Prostate gland (tissue), 2 donors: ENCODE measurements at regions not wholly inside any gene's neighbourhood (a gene's known extent, or its start where the extent isn't known, plus 50 kb on each side); places are given as distances from the start of the nearest gene placed in this dataset.

ENCODE experiments used
- DNase-seq: peaks from one replicate; pipeline ENCODE4 v3.0.0-alpha.2; 2019; ENCODE audit warnings: low spot score
- H3K27ac ChIP-seq, 2 donors: fragments of 200-600 bp; sonication (generic); 2 replicates each; pipeline ENCODE4 v1.5.1; 2017 to 2019
- H3K27me3 ChIP-seq: fragments of 200-600 bp; sonication (generic); replicated peaks from 2 replicates; pipeline ENCODE4 v1.5.1; 2019; ENCODE audit not compliant: insufficient read depth
- H3K36me3 ChIP-seq, 2 donors: fragments of 200-600 bp; sonication (generic); 1 replicate in 1 of 2; 2 replicates in 1 of 2; pipeline versions ENCODE4 v1.5.1 to v1.8.1; 2017 to 2019
- H3K4me1 ChIP-seq: fragments of 200-600 bp; sonication (generic); replicated peaks from 2 replicates; pipeline ENCODE4 v1.5.1; 2019
- H3K4me3 ChIP-seq, 2 donors: fragments of 200-600 bp; sonication (generic); 2 replicates each; pipeline ENCODE4 v1.5.1; 2017 to 2019
- H3K9me3 ChIP-seq: fragments of 200-600 bp; sonication (generic); 2 replicates; pipeline ENCODE4 v1.5.1; 2017
- POLR2A ChIP-seq: fragments of 450-650 bp; IDR thresholded peaks from one replicate; pipeline ENCODE4 v1.6.1; 2016; ENCODE audit warnings: antibody characterized with exemption, mild to moderate bottlenecking
- POLR2AphosphoS5 ChIP-seq: sonication (generic); formaldehyde crosslinking; IDR thresholded peaks from one replicate; pipeline ENCODE4 v1.6.1; 2017; ENCODE audit warnings: antibody characterized with exemption
- WGBS: methylation state at CpG from one replicate; pipeline ENCODE4 v1.1.5; 2018; 5-methylcytosine and 5-hydroxymethylcytosine counted together
- intact Hi-C: fragments of 100-400 bp; cut with DNase I; formaldehyde crosslinking; loops from one replicate; pipeline ENCODE4 v1.14.2; 2022
- TF ChIP-seq, protein P1 (sequence below), 4 experiments: fragments of 200-600 bp in 2 of 4; fragments of 450-650 bp in 2 of 4; sonication (generic) in 2 of 4; IDR thresholded peaks; 1 replicate in 3 of 4; 2 replicates in 1 of 4; pipeline ENCODE4 v1.5.1; 2016 to 2019; ENCODE audit warnings: antibody characterized with exemption in 4 of 4, mild to moderate bottlenecking in 2 of 4, moderate library complexity in 2 of 4

DNA sequence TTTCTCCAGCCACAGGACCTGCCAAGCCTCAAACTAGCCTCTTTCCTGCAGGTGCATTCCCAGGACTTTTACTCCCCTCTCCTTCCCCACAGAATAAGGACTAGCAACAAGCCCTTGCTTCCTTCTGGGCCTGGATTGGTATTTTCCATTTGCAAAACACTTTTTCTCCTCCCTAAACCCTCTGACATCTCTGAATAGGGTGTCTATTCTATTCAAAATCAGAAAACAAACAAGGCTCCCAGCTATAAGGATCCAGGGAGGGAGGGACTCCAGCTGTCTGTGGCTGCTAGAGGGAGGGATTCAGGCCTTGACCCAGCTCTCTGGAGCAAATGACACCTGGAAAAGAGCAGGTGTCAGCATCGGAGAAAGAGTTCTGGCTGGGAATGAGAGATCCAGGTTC is 168.5 kb upstream of the BDNF start:
- H3K4me1 ChIP-seq = no peaks in the 10 kb centered on the region
- 40% methylated on average over 1 of the region's 1 CpG for WGBS
- no peaks in the 10 kb centered on the region for H3K36me3 ChIP-seq
- no peaks in the 10 kb centered on the region for H3K27me3 ChIP-seq
- intact Hi-C loops = no loop called here
- no peak overlapping the region for H3K27ac ChIP-seq
- DNase-seq = no peak
- TF ChIP-seq POLR2AphosphoS5 = no peak
- no peak for TF ChIP-seq POLR2A
- TF ChIP-seq, protein P1, sequence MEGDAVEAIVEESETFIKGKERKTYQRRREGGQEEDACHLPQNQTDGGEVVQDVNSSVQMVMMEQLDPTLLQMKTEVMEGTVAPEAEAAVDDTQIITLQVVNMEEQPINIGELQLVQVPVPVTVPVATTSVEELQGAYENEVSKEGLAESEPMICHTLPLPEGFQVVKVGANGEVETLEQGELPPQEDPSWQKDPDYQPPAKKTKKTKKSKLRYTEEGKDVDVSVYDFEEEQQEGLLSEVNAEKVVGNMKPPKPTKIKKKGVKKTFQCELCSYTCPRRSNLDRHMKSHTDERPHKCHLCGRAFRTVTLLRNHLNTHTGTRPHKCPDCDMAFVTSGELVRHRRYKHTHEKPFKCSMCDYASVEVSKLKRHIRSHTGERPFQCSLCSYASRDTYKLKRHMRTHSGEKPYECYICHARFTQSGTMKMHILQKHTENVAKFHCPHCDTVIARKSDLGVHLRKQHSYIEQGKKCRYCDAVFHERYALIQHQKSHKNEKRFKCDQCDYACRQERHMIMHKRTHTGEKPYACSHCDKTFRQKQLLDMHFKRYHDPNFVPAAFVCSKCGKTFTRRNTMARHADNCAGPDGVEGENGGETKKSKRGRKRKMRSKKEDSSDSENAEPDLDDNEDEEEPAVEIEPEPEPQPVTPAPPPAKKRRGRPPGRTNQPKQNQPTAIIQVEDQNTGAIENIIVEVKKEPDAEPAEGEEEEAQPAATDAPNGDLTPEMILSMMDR (IDR thresholded peaks at IDR 0.05) = no peak
- H3K4me3 ChIP-seq = no peak overlapping the region
- H3K9me3 ChIP-seq = no peaks in the 10 kb centered on the region

- 76% methylated on average over 1 of the region's 1 CpG for WGBS
- H3K9me3 ChIP-seq = no peaks in the 10 kb centered on the region
- TF ChIP-seq POLR2A = no peak
- no peak for TF ChIP-seq POLR2AphosphoS5
- TF ChIP-seq, protein P1 (IDR thresholded peaks at IDR 0.05) = no peak
- no peak for DNase-seq
- no peak overlapping the region for H3K27ac ChIP-seq
- H3K27me3 ChIP-seq = no peaks in the 10 kb centered on the region
- H3K4me3 ChIP-seq = no peak overlapping the region
- no peaks in the 10 kb centered on the region for H3K4me1 ChIP-seq
- no peaks in the 10 kb centered on the region for H3K36me3 ChIP-seq
- intact Hi-C loops = no loop called here
Measured at GRCh38 chr11:27868226-27868625, 168.0 kb upstream of the BDNF start.

GRCh38 chr11:27865105-27865504 is 164.8 kb upstream of the BDNF start:
- H3K27me3 ChIP-seq = no peaks in the 10 kb centered on the region
- no peaks in the 10 kb centered on the region for H3K4me1 ChIP-seq
- H3K4me3 ChIP-seq = no peak overlapping the region
- no peak for DNase-seq
- no peak overlapping the region for H3K27ac ChIP-seq
- WGBS = 87% methylated on average over 3 of the region's 3 CpGs
- intact Hi-C loops = no loop called here
- H3K36me3 ChIP-seq = no peaks in the 10 kb centered on the region
- TF ChIP-seq POLR2AphosphoS5 (no peak), POLR2A (no peak)
- TF ChIP-seq, protein P1 (IDR thresholded peaks at IDR 0.05) = no peak
- no peaks in the 10 kb centered on the region for H3K9me3 ChIP-seq

DNA sequence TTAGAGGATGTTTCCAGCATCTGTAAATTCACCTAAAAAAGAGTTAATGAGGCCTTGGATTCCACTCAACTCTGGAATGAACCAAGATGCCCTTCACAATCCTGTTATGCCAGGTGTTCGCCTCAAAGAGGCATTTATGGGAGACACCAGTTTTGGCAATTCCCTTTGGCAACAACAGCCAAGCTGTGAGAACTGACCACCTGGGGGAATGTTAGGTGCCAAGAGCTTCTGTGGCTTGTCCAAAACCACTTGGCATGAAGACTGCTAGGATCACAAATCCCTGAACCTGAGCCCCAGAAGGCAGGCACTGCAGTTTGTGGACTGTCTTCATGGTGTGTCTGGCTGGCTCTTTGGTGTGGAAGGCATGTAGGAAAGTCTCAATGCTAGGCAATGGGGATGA is 164.4 kb upstream of the BDNF start:
- Histone ChIP-seq H3K36me3 (no peaks in the 10 kb centered on the region), H3K4me3 (no peak overlapping the region), H3K27me3 (no peaks in the 10 kb centered on the region), H3K27ac (no peak overlapping the region), H3K9me3 (no peaks in the 10 kb centered on the region), H3K4me1 (no peaks in the 10 kb centered on the region)
- intact Hi-C loops = no loop called here
- peak; percentile 16 for DNase-seq
- TF ChIP-seq, protein P1 (IDR thresholded peaks at IDR 0.05) = no peak
- no peak for TF ChIP-seq POLR2A
- no peak for TF ChIP-seq POLR2AphosphoS5
- WGBS = 56% methylated on average over 1 of the region's 1 CpG

DNA sequence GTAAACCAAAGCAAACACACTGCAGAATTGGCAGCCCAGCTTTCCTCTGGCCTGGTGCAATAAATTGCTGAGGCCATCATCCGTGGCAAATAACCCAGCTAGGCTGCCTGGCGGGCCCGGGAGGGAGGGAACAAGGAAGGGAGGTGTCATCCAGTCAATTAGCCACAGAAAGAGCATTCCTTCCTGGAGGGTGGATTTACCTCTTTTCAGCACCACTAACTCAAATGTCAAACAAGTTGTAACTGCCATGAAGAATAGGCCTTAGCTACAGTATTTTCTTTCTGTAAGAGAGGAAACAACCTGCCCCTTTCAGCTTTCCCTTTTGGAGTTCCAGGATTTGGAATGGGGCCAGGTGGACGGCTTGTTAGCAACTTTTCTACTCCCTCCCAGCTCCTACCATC is 163.8 kb upstream of the BDNF start:
- Histone ChIP-seq H3K9me3 (no peaks in the 10 kb centered on the region), H3K27ac (no peak overlapping the region), H3K4me3 (no peak overlapping the region), H3K27me3 (no peaks in the 10 kb centered on the region), H3K4me1 (no peaks in the 10 kb centered on the region), H3K36me3 (no peaks in the 10 kb centered on the region)
- TF ChIP-seq, protein P1 (IDR thresholded peaks at IDR 0.05) = no peak
- TF ChIP-seq POLR2AphosphoS5 (no peak), POLR2A (no peak)
- WGBS = 11% methylated on average over 4 of the region's 4 CpGs
- intact Hi-C loops = no loop called here
- DNase-seq = no peak
